LNCaP clone FGC (cell line): ENCODE measurements at regions not wholly inside any gene's neighbourhood (a gene's known extent, or its start where the extent isn't known, plus 50 kb on each side); places are given as distances from the start of the nearest gene placed in this dataset.

Source experiments
- DNase-seq: peaks from one replicate; pipeline ENCODE4 v3.0.0-alpha.2; 2011; ENCODE audit warnings: low read depth
- H3K4me3 ChIP-seq: 2 replicates; pipeline ENCODE4 v1.5.1; 2011; ENCODE audit warnings: mild to moderate bottlenecking, low read depth, low read length, control low read depth
- TF ChIP-seq, protein P1 (sequence below): IDR thresholded peaks from 2 replicates; pipeline ENCODE4 v1.5.1; 2012; ENCODE audit warnings: mild to moderate bottlenecking; ENCODE audit not compliant: control insufficient read depth, insufficient read depth; ENCODE audit errors: extremely low read depth

- no peak for DNase-seq
- no peak overlapping the region for H3K4me3 ChIP-seq
- TF ChIP-seq, protein P1, sequence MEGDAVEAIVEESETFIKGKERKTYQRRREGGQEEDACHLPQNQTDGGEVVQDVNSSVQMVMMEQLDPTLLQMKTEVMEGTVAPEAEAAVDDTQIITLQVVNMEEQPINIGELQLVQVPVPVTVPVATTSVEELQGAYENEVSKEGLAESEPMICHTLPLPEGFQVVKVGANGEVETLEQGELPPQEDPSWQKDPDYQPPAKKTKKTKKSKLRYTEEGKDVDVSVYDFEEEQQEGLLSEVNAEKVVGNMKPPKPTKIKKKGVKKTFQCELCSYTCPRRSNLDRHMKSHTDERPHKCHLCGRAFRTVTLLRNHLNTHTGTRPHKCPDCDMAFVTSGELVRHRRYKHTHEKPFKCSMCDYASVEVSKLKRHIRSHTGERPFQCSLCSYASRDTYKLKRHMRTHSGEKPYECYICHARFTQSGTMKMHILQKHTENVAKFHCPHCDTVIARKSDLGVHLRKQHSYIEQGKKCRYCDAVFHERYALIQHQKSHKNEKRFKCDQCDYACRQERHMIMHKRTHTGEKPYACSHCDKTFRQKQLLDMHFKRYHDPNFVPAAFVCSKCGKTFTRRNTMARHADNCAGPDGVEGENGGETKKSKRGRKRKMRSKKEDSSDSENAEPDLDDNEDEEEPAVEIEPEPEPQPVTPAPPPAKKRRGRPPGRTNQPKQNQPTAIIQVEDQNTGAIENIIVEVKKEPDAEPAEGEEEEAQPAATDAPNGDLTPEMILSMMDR = no peak
These were observed 93.4 kb downstream of the DIO2 start for GRCh38 chr14:80117876-80118275.

- DNase-seq = no peak
These were observed 95.1 kb downstream of the DIO2 start for GRCh38 chr14:80116157-80116556.

GRCh38 chr14:80110721-80111120 is 100.6 kb downstream of the DIO2 start:
- H3K4me3 ChIP-seq = no peak overlapping the region
- peak; percentile 1 for DNase-seq
- TF ChIP-seq, protein P1 = no peak

More at GRCh38 chr14:80116157-80116556, 95.1 kb downstream of the DIO2 start:
- TF ChIP-seq, protein P1 = no peak
- H3K4me3 ChIP-seq = no peak overlapping the region

DNA sequence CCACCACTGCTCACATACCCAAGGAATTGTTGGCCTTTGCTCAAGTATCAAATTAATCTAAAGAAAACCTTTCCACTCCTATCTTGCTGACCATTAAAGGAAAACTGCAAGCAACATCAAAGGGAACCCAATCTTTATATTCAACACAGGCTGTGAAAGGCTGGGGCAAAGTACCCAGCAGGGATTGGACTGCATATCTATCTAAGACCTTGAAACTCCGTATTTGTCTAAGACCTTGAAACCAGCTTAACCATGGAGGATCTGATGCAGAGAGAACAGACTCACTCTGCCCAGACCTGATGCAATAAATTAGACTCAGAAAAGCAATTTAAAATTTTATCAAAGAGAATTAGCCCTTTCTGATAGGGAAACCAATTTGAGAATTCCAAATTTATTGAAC is 102.2 kb downstream of the DIO2 start:
- DNase-seq = no peak
- H3K4me3 ChIP-seq = no peak overlapping the region
- TF ChIP-seq, protein P1 = no peak

DNA sequence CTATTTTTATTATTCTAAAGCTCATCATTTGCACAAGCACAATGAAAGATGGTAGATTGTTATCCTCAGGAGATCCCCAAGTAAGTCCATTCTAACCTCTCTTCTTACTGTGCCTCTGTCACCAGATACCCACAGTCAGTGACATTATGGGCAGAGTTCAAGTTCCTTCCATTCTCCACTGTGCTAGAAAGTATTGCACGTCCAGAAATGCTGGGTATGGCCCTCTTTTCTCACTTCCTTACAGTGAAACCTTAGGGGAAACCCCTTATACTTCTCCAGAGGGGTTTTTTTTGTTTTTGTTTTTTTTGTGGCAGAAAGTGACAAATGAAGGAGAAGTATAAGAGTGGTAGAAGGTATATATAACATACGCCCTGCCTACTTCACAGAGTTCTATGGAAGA is 102.9 kb downstream of the DIO2 start:
- TF ChIP-seq, protein P1 = no peak
- H3K4me3 ChIP-seq = no peak overlapping the region
- DNase-seq = no peak

GRCh38 chr14:80105488-80105994 is 105.8 kb downstream of the DIO2 start:
- no peak overlapping the region for H3K4me3 ChIP-seq
- peak; percentile 1 for DNase-seq
- TF ChIP-seq, protein P1 = no peak

- TF ChIP-seq, protein P1 = no peak
- no peak for DNase-seq
- no peak overlapping the region for H3K4me3 ChIP-seq
These were observed 109.5 kb downstream of the DIO2 start for GRCh38 chr14:80101835-80102234.
